ENCODE measurements at regions not wholly inside any gene's neighbourhood (a gene's known extent, or its start where the extent isn't known, plus 50 kb on each side); places are given as distances from the start of the nearest gene placed in this dataset.

GRCh38 chr17:13727441-13728171 lies 125.9 kb upstream of the HS3ST3A1 start:
- H3K4me3 ChIP-seq (replicated peaks in 1 of 3): no peak overlapping the region
- WGBS, 2 donors: 89 to 90% methylated on average over 6 of the region's 6 CpGs
- intact Hi-C loops (cut with DNase I): no loop called here

DNA sequence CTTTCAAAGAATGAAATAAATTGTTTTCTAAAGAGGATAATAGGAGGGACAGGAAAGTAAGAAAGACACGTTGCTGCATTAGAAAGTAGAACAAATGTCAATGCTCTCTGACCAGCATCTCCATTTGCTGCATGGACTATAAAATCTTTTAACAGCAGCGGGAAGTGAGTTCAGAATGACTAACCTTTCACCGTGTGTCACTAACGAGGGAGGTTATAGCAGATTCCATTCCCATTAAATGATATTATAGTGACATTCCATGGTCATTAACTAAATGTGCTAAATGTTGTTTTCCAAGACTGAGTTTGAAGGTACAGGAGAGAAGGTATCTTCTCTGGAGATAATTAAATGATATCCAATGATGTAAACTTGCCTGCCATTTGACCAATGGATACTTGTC lies 127.1 kb upstream of the HS3ST3A1 start:
- intact Hi-C loops (cut with DNase I): no loop called here
- no peaks in the 10 kb centered on the region for H3K36me3 ChIP-seq
- H3K9me3 ChIP-seq: no peaks in the 10 kb centered on the region
- WGBS, 2 donors: 81 to 84% methylated on average over 4 of the region's 4 CpGs
- DNase-seq: no peak
- H3K27ac ChIP-seq: no peak overlapping the region
- H3K4me1 ChIP-seq: no peaks in the 10 kb centered on the region
- TF ChIP-seq POLR2A (IDR thresholded peaks at IDR 0.05): no peak
- TF ChIP-seq CTCF (IDR thresholded peaks at IDR 0.05): no peak
- no peak overlapping the region for H3K4me3 ChIP-seq (replicated peaks in 1 of 3)
- no peaks in the 10 kb centered on the region for H3K27me3 ChIP-seq

More at GRCh38 chr17:13727441-13728171, 125.9 kb upstream of the HS3ST3A1 start:
- H3K9me3 ChIP-seq: no peaks in the 10 kb centered on the region
- H3K27ac ChIP-seq: no peak overlapping the region
- H3K4me1 ChIP-seq: no peaks in the 10 kb centered on the region
- no peaks in the 10 kb centered on the region for H3K27me3 ChIP-seq
- no peak for TF ChIP-seq CTCF (IDR thresholded peaks at IDR 0.05)
- TF ChIP-seq POLR2A (IDR thresholded peaks at IDR 0.05): no peak
- no peak for DNase-seq
- H3K36me3 ChIP-seq: no peaks in the 10 kb centered on the region

GRCh38 chr17:13729466-13730134 lies 127.9 kb upstream of the HS3ST3A1 start:
- H3K4me3 ChIP-seq (replicated peaks in 1 of 3): no peak overlapping the region
- DNase-seq: no peak
- TF ChIP-seq CTCF (IDR thresholded peaks at IDR 0.05): no peak
- TF ChIP-seq POLR2A (IDR thresholded peaks at IDR 0.05): no peak
- intact Hi-C loops (cut with DNase I): no loop called here
- H3K27me3 ChIP-seq: no peaks in the 10 kb centered on the region
- H3K9me3 ChIP-seq: no peaks in the 10 kb centered on the region
- H3K36me3 ChIP-seq: no peaks in the 10 kb centered on the region
- H3K4me1 ChIP-seq: no peaks in the 10 kb centered on the region
- no peak overlapping the region for H3K27ac ChIP-seq
- 72% methylated on average over 10 of the region's 10 CpGs for WGBS, 2 donors

GRCh38 chr17:13734880-13735279 lies 133.2 kb upstream of the HS3ST3A1 start:
- DNase-seq: no peak
- intact Hi-C loops (cut with DNase I): no loop called here
- Histone ChIP-seq H3K27ac (no peak overlapping the region), H3K4me3 (replicated peaks in 1 of 3) (no peak overlapping the region), H3K9me3 (no peaks in the 10 kb centered on the region), H3K4me1 (no peaks in the 10 kb centered on the region), H3K27me3 (no peaks in the 10 kb centered on the region), H3K36me3 (no peaks in the 10 kb centered on the region)
- 47 to 62% methylated on average over 1 of the region's 1 CpG for WGBS, 2 donors
- no peak for TF ChIP-seq CTCF (IDR thresholded peaks at IDR 0.05)
- TF ChIP-seq POLR2A (IDR thresholded peaks at IDR 0.05): no peak

DNA sequence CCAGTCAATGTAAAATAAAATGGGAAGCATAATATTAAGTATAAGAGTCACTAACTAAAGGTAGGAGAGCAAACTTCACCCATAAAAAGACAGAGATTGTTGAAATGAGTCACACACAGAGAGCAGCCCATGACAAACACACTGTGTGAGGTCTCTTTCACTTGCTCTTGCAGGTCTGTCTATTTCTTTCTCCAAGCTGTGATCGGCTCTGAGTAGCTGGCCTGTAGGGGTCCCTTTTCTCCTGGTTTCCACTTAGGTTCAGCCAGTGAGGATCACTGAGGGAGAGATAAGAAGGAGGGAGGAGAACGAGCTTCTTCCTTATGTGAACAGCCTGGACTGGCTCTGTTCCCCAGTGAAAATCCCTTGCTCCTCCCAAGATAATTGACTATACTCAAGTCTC lies 133.7 kb upstream of the HS3ST3A1 start:
- intact Hi-C loops (cut with DNase I): no loop called here
- TF ChIP-seq POLR2A (IDR thresholded peaks at IDR 0.05): no peak
- no peaks in the 10 kb centered on the region for H3K9me3 ChIP-seq
- 30 to 33% methylated on average over 2 of the region's 2 CpGs for WGBS, 2 donors
- H3K4me1 ChIP-seq: no peaks in the 10 kb centered on the region
- H3K27ac ChIP-seq: no peak overlapping the region
- H3K36me3 ChIP-seq: no peaks in the 10 kb centered on the region
- H3K27me3 ChIP-seq: no peaks in the 10 kb centered on the region
- H3K4me3 ChIP-seq (replicated peaks in 1 of 3): no peak overlapping the region
- no peak for DNase-seq

Data from thyroid gland (tissue), 4 donors.